Endothelial cell of umbilical vein (primary cell): ENCODE measurements at regions not wholly inside any gene's neighbourhood (a gene's known extent, or its start where the extent isn't known, plus 50 kb on each side); places are given as distances from the start of the nearest gene placed in this dataset.

Source experiments
- BruUV-seq: library from RNA; stranded (reverse); fragments of 400-500 nt; replicated peaks from 2 replicates; lab custom pipeline; 2021; lab: Mats Ljungman, UMichigan
- CTCF ChIA-PET: fragments of 300-600, 350-600 bp; sonication (Branson Sonifier 250); formaldehyde crosslinking; loops from one replicate; lab custom pipeline; 2021; ENCODE audit warnings: antibody characterized with exemption, inconsistent platforms; lab: Charles Lee
- POLR2A ChIA-PET: fragments of 300-600, 350-600 bp; sonication (Branson Sonifier 250); formaldehyde crosslinking; loops from one replicate; lab custom pipeline; 2021; ENCODE audit warnings: antibody characterized with exemption, inconsistent platforms; lab: Charles Lee
- DNase-seq: peaks from one replicate; pipeline ENCODE4 v3.0.0-alpha.2; 2011; ENCODE audit warnings: low read depth, low spot score
- FAIRE-seq: peaks from 2 replicates; lab custom pipeline; 2011; peaks lifted over from hg19 to GRCh38; lab: Jason Lieb, UNC
- H2AFZ ChIP-seq: 2 replicates; pipeline ENCODE4 v1.6.0; 2012; ENCODE audit warnings: low read depth, low read length, control low read depth, inconsistent platforms
- H3K27ac ChIP-seq: 2 replicates; pipeline ENCODE4 v1.5.1; 2011; ENCODE audit warnings: low read depth, mild to moderate bottlenecking, control low read depth, low read length, moderate library complexity; ENCODE audit not compliant: insufficient read depth
- H3K27me3 ChIP-seq, 2 experiments: 2 replicates each; pipeline versions ENCODE4 v1.6.0 to v1.6.1; 2011; ENCODE audit warnings: low read length in 2 of 2, mixed read lengths in 1 of 2; ENCODE audit not compliant: control insufficient read depth in 2 of 2, insufficient read depth in 2 of 2
- H3K36me3 ChIP-seq, 2 experiments: 2 replicates in 1 of 2; 3 replicates in 1 of 2; pipeline ENCODE4 v1.5.1; 2011; ENCODE audit warnings: low read length in 2 of 2, mild to moderate bottlenecking in 1 of 2, moderate library complexity in 1 of 2; ENCODE audit not compliant: control insufficient read depth in 2 of 2, insufficient read depth in 2 of 2; ENCODE audit errors: extremely low read depth in 1 of 2
- H3K4me1 ChIP-seq: 3 replicates; pipeline ENCODE4 v1.5.1; 2011; ENCODE audit warnings: mild to moderate bottlenecking, low read length; ENCODE audit not compliant: control insufficient read depth, insufficient read depth; ENCODE audit errors: extremely low read depth
- H3K4me2 ChIP-seq: 2 replicates; pipeline ENCODE4 v1.6.1; 2011; ENCODE audit warnings: low read length, control low read depth, mixed read lengths; ENCODE audit not compliant: insufficient read depth
- H3K4me3 ChIP-seq, 3 experiments: fragments of 200-600 bp in 1 of 3; sonication (generic), shearing (Covaris generic) in 1 of 3; replicated peaks in 1 of 3; 2 replicates each; pipeline ENCODE4 v1.5.1; 2011 to 2016; ENCODE audit warnings: control low read depth in 3 of 3, low read length in 3 of 3, mild to moderate bottlenecking in 2 of 3, inconsistent platforms in 1 of 3, low read depth in 1 of 3, moderate library complexity in 1 of 3; ENCODE audit not compliant: insufficient read depth in 1 of 3
- H3K79me2 ChIP-seq: 2 replicates; pipeline ENCODE4 v1.6.0; 2012; ENCODE audit warnings: low read length, inconsistent platforms; ENCODE audit not compliant: control insufficient read depth, insufficient read depth
- H3K9ac ChIP-seq: replicated peaks from 2 replicates; pipeline ENCODE3; 2011; ENCODE audit warnings: low read length, control low read depth; ENCODE audit not compliant: insufficient read depth; ENCODE audit errors: extremely low read depth
- H3K9me1 ChIP-seq: replicated peaks from 3 replicates; pipeline ENCODE4 v1.6.0; 2011; ENCODE audit warnings: mild to moderate bottlenecking, low read length; ENCODE audit not compliant: control insufficient read depth, insufficient read depth; ENCODE audit errors: extremely low read depth
- H3K9me3 ChIP-seq: replicated peaks from 2 replicates; pipeline ENCODE4 v1.5.1; 2012; ENCODE audit warnings: low read length, inconsistent platforms; ENCODE audit not compliant: control insufficient read depth, insufficient read depth
- H4K20me1 ChIP-seq: replicated peaks from 2 replicates; pipeline ENCODE3; 2011; ENCODE audit warnings: mild to moderate bottlenecking, low read length; ENCODE audit not compliant: control insufficient read depth, insufficient read depth; ENCODE audit errors: extremely low read depth
- CTCF ChIP-seq, 2 donors: IDR thresholded peaks; 1 replicate in 1 of 2; 2 replicates in 1 of 2; pipeline ENCODE4 v1.5.1; 2011; ENCODE audit warnings: low read length in 2 of 2, mild to moderate bottlenecking in 2 of 2, moderate library complexity in 2 of 2, control low read depth in 1 of 2, inconsistent platforms in 1 of 2, low read depth in 1 of 2; ENCODE audit not compliant: insufficient read depth in 1 of 2; ENCODE audit errors: extremely low read depth in 1 of 2
- EZH2 ChIP-seq: IDR thresholded peaks from 2 replicates; pipeline ENCODE4 v1.6.1; 2012; ENCODE audit warnings: borderline replicate concordance, low read depth, mild to moderate bottlenecking, moderate library complexity, low read length, inconsistent platforms; ENCODE audit not compliant: severe bottlenecking
- FOS ChIP-seq: IDR thresholded peaks from 2 replicates; pipeline ENCODE4 v1.6.1; 2011; ENCODE audit warnings: mild to moderate bottlenecking, low read length, moderate library complexity, borderline replicate concordance; ENCODE audit not compliant: insufficient read depth
- JUN ChIP-seq: IDR thresholded peaks from 2 replicates; pipeline ENCODE4 v1.6.1; 2011; ENCODE audit warnings: borderline replicate concordance, low read depth; ENCODE audit not compliant: insufficient read length, insufficient read depth
- MYC ChIP-seq: IDR thresholded peaks from one replicate; pipeline ENCODE4 v1.6.1; 2011; ENCODE audit warnings: mild to moderate bottlenecking, low read depth, low read length
- POLR2A ChIP-seq: IDR thresholded peaks from 2 replicates; pipeline ENCODE4 v1.6.1; 2012; ENCODE audit warnings: low read depth, mild to moderate bottlenecking, control low read depth, low read length
- POLR2AphosphoS5 ChIP-seq: IDR thresholded peaks from 2 replicates; pipeline ENCODE4 v1.6.1; 2012; ENCODE audit warnings: low read depth, mild to moderate bottlenecking, control low read depth, low read length, moderate library complexity; ENCODE audit not compliant: insufficient read depth
- dilution Hi-C: fragments of 300-500 bp; cut with MboI; formaldehyde crosslinking; loops from one replicate; pipeline ENCODE4 v1.15.0; 2019; ENCODE audit warnings: low sequenced_read_pairs; ENCODE audit not compliant: extremely low pct_ligation_motif_present
- intact Hi-C: fragments of 100-400 bp; cut with micrococcal nuclease; formaldehyde crosslinking; loops from one replicate; pipeline ENCODE4 v1.10.0; 2022
- TF ChIP-seq, protein P1 (sequence below): IDR thresholded peaks from 2 replicates; pipeline ENCODE4 v1.6.1; 2011; ENCODE audit not compliant: insufficient read depth, insufficient read length

DNA sequence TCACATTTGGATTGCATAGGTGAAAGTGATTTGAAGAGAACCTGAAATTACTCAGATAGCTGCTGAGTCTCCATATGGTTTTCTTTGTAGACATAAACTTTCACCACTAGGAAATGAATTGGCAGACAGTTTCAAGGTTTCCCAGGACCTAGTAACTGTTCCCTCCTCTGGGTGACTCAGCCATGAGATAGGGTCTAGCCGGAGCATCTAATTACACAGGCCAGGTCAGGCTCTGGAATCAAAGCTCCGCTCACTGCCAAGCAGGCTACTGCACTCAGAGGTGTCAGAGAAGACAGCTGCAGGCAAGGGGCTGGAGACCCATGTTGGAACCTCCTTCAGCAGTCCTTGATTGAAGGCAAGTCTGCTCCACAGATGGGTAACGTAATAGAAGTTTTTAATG is 429.2 kb downstream of the TNS1 start:
- Histone ChIP-seq H3K9me1 (no peaks in the 10 kb centered on the region), H3K27ac (no peak overlapping the region), H3K4me1 (no peaks in the 10 kb centered on the region), H3K36me3 (no peaks in the 10 kb centered on the region), H3K79me2 (no peaks in the 10 kb centered on the region), H3K27me3 (no peaks in the 10 kb centered on the region), H4K20me1 (no peaks in the 10 kb centered on the region), H3K9ac (no peak overlapping the region), H3K4me2 (no peak overlapping the region), H3K4me3 (no peak overlapping the region), H3K9me3 (no peaks in the 10 kb centered on the region), H2AFZ (no peak overlapping the region)
- FAIRE-seq (no peak), DNase-seq (no peak)
- ChIA-PET CTCF (no interaction called here), POLR2A (no interaction called here)
- TF ChIP-seq, protein P1, sequence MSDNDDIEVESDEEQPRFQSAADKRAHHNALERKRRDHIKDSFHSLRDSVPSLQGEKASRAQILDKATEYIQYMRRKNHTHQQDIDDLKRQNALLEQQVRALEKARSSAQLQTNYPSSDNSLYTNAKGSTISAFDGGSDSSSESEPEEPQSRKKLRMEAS, result no peak
- no peak for TF ChIP-seq JUN
- TF ChIP-seq POLR2A, result no peak
- TF ChIP-seq EZH2, result no peak
- no peak for TF ChIP-seq POLR2AphosphoS5
- no peak for TF ChIP-seq CTCF (IDR thresholded peaks at IDR 0.05; ENCODE audit: extremely low read depth in 1 of 2, insufficient read depth in 1 of 2, low read depth in 1 of 2, low read length in 2 of 2)
- intact Hi-C loops (no loop called here), dilution Hi-C loops (no loop called here)
- no TSS peak for BruUV-seq

DNA sequence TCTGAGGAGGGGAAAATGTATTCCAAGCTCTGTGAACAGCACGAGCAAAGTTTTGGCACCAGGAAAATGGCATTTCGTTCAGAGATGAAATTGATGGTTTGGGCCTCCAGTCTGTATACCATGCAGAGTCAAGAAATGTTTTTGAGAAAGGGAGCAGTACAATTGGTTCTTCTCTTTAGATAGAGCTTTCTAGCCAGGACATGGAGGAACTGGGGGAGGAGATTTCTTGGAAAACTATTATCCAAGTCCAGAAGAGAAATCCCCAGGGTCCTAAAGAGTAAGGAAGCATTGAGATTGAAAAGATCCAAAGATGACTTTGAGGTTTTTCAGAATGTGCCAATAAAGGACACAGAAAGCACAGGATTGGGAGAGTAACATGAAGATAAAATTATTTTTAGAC is 432.4 kb downstream of the TNS1 start:
- Histone ChIP-seq H3K79me2 (no peaks in the 10 kb centered on the region), H3K27ac (no peak overlapping the region), H3K9ac (no peak overlapping the region), H4K20me1 (no peaks in the 10 kb centered on the region), H3K4me3 (no peak overlapping the region), H3K4me1 (no peaks in the 10 kb centered on the region), H3K9me1 (no peaks in the 10 kb centered on the region), H3K9me3 (no peaks in the 10 kb centered on the region), H3K36me3 (no peaks in the 10 kb centered on the region), H2AFZ (no peak overlapping the region), H3K4me2 (no peak overlapping the region), H3K27me3 (no peaks in the 10 kb centered on the region)
- intact Hi-C loops, result no loop called here
- DNase-seq, result no peak
- TF ChIP-seq, protein P1, result no peak
- TF ChIP-seq POLR2A (no peak), POLR2AphosphoS5 (no peak), JUN (no peak), FOS (no peak), CTCF (IDR thresholded peaks at IDR 0.05; ENCODE audit: extremely low read depth in 1 of 2, insufficient read depth in 1 of 2, low read depth in 1 of 2, low read length in 2 of 2) (no peak), MYC (no peak)
- CTCF ChIA-PET, result no interaction called here
- FAIRE-seq, result no peak
- no TSS peak for BruUV-seq
- POLR2A ChIA-PET, result no interaction called here
- dilution Hi-C loops, result no loop called here
